IMR-90 (cell line): ENCODE measurements at regions not wholly inside any gene's neighbourhood (a gene's known extent, or its start where the extent isn't known, plus 50 kb on each side); places are given as distances from the start of the nearest gene placed in this dataset.

Experiments
- CEBPB ChIP-seq: IDR thresholded peaks from 2 replicates; pipeline ENCODE4 v1.6.1; 2012; ENCODE audit warnings: low read depth, low read length, improper control_type of control experiment
- MXI1 ChIP-seq: IDR thresholded peaks from 2 replicates; pipeline ENCODE4 v1.6.1; 2012; ENCODE audit warnings: low read depth, mild to moderate bottlenecking, low read length, moderate library complexity, borderline replicate concordance
- NFE2L2 ChIP-seq: fragments of 150-350 bp; IDR thresholded peaks from 2 replicates; pipeline ENCODE4 v1.6.1; 2016; ENCODE audit warnings: low read depth, mild to moderate bottlenecking, low read length
- POLR2A ChIP-seq: IDR thresholded peaks from 2 replicates; pipeline ENCODE4 v1.6.1; 2012; ENCODE audit warnings: mild to moderate bottlenecking, low read depth, low read length
- RCOR1 ChIP-seq: IDR thresholded peaks from 2 replicates; pipeline ENCODE4 v1.6.1; 2012; ENCODE audit warnings: mild to moderate bottlenecking, low read length, improper control_type of control experiment; ENCODE audit not compliant: insufficient replicate concordance
- SMC3 ChIP-seq: fragments of 150-350 bp; IDR thresholded peaks from 2 replicates; pipeline ENCODE4 v1.6.1; 2016; ENCODE audit warnings: low read depth, mild to moderate bottlenecking, antibody characterized with exemption, low read length, moderate library complexity
- TF ChIP-seq, protein P1 (sequence below): conservative IDR thresholded peaks from 2 replicates; pipeline ENCODE4 v1.5.1; 2012; ENCODE audit warnings: mild to moderate bottlenecking, low read depth, low read length, improper control_type of control experiment

DNA sequence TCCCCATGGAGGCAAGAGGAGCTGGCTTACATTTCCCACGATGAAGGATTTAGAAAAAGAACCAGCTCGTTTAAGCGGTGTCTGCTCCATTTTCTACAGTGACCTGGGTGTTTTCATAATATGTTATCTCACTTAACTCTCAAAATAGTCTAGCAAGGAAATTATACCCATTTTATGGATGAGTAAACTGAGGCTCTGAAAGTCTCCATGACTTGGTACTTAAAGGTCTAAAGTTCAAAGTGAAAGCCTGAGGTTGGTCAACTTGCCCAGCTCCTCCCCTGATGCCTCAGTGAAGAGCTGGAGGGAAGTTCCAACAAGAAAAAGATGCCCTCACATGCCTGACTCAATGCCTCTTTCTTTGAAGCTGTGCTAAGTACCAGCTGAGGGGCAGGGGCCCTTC lies 232.0 kb downstream of the CBLN1 start:
- TF ChIP-seq, protein P1, sequence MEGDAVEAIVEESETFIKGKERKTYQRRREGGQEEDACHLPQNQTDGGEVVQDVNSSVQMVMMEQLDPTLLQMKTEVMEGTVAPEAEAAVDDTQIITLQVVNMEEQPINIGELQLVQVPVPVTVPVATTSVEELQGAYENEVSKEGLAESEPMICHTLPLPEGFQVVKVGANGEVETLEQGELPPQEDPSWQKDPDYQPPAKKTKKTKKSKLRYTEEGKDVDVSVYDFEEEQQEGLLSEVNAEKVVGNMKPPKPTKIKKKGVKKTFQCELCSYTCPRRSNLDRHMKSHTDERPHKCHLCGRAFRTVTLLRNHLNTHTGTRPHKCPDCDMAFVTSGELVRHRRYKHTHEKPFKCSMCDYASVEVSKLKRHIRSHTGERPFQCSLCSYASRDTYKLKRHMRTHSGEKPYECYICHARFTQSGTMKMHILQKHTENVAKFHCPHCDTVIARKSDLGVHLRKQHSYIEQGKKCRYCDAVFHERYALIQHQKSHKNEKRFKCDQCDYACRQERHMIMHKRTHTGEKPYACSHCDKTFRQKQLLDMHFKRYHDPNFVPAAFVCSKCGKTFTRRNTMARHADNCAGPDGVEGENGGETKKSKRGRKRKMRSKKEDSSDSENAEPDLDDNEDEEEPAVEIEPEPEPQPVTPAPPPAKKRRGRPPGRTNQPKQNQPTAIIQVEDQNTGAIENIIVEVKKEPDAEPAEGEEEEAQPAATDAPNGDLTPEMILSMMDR, result no peak
- TF ChIP-seq RCOR1 (no peak), CEBPB (no peak), POLR2A (no peak), SMC3 (no peak), MXI1 (no peak), NFE2L2 (no peak)
